Renal cortex interstitium (tissue), 11 donors: ENCODE measurements at regions not wholly inside any gene's neighbourhood (a gene's known extent, or its start where the extent isn't known, plus 50 kb on each side); places are given as distances from the start of the nearest gene placed in this dataset.
"Not testable (repeated sequence)": the region's sequence is repeated elsewhere in the genome, so short reads cannot be mapped to it uniquely, and the experiment has no call there.

ENCODE experiments used
- DNase-seq, 11 donors: peaks; one replicate each; pipeline ENCODE4 v3.0.0-alpha.2; 2013; ENCODE audit warnings: low read depth in 9 of 11, low spot score in 4 of 11; ENCODE audit errors: extremely low read depth in 1 of 11

DNA sequence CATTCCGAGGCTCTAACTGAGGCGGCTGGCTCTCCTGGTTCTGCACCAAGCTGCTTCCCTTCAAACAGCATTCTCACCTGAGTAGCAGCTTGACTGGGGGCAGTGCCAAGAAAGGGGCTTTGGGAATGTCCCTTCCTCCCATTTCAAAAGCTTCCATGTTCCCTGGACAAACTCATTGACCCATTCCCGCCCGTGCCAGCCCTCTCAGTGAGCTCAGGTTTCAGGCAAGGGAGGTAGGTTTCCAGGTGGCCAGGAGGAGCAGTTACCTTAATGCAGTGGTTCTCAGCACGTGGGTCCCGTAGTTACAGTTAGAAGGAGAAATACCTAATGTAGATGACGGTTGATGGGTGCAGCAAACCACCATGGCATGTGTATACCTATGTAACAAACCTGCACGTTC is 135.2 kb downstream of the ELOVL4 start:
- DNase-seq = no peak

DNA sequence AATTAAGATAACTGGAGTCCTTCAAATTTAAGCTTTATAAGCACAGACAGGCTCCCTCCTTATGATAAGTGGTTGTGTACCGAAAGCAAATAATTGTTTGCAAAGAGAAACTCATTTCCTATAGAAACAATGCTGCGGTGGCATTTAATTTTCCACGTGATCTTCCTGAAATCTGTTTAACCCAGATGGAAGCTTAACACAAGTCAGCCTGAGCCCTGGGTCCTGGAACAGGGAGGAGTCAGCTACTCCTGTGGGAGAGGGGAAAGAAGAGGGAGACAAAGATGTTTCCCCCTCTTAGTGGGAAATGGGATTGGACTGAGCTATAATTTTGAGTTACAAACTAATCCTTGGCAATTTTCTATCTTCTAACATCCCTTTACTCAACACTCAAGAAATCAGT is 136.5 kb downstream of the ELOVL4 start:
- no peak for DNase-seq

DNA sequence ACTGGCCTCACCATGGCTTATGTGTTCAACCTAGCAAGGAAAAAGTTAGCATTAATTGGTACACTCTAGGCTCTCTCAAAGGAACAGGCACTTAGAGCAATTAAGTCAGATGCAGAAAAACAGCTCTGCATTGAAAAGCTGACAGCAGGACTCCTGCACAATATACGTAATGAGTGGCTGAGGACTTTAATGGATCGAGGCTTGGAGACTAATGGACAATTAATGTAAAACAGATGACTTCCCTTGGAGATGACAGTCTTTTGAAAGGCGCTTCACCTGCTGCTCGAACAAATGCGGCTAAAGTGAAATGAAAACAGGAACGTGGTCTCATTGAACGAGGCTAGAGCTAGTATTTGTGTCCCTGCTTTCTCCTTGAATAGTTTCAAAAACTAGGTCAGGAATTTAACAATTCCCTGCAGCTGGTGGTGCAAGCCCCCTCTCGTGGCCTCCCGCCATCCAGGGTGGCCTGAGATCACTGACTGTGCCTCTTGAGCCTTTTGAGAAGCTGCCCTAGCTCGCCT is 137.1 kb downstream of the ELOVL4 start:
- no peak for DNase-seq

DNA sequence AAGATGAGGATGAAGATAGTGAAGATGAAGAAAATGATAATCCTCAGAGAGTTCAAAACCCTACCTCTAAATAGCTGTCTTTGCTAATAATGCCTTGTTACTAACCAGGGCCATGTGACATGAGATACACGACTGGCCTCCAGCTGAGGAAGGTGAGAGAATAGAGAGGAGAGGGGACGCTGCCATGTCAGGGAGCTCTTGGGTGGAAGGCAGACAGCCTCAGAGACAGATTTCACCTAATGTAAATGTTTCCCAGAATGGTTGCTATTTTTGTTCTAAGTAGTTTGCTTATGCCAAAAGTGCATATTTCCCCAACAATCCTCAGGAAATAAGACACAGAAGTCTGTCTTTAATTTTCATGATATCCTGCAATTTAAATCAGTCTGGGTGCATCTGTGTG is 138.4 kb downstream of the ELOVL4 start:
- no peak for DNase-seq

DNA sequence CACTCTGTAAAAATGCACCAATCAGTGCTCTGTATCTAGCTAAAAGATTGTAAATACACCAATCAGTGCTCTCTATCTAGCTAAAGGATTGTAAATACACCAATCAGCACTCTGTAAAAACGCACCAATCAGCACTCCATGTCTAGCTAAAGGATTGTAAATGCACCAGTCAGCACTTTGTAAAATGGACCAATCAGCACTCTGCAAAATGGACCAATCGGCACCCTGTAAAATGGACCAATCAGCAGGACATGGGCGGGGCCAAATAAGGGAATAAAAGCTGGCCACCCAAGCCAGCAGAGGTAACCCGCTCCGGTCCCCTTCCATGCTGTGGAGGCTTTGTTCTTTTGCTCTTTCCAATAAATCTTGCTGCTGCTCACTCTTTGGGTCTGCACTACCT is 140.7 kb downstream of the ELOVL4 start:
- DNase-seq = not testable (repeated sequence)

DNA sequence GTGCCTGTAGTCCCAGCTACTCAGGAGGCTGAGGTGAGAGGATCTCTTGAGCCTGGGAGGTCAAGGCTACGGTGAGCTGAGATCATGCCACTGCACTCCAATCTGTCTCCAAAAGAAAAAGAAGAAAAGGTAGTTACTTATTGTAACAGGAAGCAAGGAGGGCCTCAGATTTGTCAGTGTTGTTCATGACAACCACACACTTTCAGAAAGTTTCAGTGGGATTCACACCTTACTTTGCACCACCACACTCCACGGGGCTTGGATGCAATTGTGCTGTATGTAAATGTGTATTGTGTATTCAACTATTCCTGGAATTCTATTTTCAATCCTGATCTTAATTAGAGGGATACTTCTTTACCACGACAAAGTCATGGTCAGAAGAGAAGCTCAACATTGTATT is 142.6 kb downstream of the ELOVL4 start:
- no peak for DNase-seq

DNA sequence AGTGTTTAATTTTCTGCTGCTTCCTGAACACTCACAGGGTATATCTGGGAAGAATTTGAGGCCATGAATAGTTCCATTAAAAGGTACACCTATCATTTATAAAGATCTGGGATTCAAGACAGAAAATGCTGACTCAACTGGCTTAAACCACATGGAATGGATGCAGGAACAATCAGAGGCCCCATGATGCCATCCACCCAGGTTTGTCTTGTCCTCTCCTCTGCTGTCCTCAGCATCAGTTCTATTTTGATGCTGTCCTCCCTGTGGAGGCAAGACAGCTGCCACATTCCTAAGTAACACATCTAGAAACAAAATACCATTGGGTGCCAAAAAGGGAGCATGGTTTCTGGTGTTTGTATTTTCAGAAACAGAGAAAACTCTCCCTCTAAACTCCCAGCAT is 143.4 kb downstream of the ELOVL4 start:
- DNase-seq = no peak

DNA sequence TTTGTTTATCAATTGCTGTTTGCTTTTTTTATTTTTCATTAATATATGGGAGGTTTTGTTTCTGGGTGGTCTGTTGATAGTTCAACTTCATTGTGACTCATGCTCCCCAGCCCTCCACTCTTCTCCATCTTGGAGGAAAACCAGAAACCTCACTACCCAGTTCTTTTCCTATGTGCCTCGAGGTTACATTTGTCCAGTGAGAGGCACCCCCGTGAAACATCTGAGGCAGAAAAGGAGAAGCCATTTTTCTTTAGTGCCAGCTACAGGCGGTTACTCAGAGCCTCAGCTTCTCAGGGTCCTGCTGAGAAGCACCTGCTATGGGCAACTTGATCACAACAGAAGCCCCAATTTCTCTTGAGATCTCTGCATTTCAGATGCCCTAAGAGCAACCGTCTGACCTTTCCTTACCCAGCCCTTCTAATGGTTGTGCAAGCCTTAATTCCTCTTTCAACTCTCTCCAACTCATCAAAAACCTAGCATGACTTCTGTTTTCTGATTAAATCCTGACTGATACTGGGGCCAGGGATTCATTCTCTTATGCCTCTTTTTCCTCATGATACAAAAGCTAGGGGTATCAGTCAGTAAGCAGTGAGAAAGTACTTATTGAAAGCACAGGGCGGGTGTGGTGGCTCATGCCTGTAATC is 144.6 kb downstream of the ELOVL4 start:
- no peak for DNase-seq

DNA sequence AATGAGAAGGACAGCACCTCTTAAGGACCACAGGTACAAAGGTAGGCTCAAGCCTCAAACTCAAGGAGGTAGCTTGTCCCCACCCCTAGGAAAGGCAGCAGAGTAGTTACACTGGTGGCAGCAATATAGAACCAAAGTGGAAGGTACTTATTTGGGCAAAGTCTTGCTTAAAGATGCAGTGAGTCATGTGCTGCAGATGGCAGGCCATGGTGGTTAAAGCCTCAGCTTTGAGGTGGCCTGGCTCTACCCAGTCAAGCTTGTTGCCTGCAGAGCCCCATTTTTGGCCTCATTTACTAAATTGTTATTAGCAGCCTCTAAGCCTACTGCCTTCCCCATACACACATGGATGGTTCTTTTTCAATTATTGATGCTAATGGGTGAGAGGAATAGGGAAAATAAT is 146.0 kb downstream of the ELOVL4 start:
- DNase-seq = no peak

DNA sequence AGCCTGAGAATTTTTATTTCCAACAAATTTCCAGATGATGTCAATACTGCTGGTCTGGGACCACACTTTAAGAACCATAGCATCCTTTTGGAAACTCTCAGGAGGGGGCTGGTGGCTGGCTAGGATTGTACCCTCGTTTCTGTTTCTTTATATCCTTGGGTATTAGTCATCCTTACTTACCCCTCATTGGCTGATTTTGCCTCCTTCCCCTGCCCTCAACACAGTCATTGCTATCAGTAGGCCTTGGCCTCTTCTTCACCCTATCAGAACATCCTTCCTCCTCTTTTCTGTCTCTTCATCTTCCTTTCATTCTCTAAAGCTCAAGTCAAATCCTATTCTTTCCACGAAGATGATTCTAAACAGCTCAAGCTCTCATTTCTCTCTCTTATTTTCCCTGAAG is 148.5 kb downstream of the ELOVL4 start:
- no peak for DNase-seq

DNA sequence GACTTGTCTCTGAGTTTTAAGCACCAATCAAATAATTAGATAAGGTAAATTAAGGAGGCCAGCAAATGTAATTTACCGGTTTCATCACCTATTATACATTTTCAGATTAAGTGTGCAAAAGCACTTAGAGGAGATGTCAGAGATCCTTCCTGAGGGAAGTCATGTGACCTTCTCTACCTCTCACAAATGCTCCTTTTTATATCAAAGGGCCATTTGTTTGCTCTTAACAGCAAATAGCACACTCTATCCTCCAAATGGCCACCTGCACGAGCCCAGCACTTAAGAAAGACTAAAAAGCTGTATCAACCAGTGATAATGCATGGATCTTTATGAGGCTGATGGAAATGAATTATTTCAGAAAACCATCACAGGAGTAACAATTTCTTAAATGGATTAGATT is 149.4 kb downstream of the ELOVL4 start:
- DNase-seq = no peak

DNA sequence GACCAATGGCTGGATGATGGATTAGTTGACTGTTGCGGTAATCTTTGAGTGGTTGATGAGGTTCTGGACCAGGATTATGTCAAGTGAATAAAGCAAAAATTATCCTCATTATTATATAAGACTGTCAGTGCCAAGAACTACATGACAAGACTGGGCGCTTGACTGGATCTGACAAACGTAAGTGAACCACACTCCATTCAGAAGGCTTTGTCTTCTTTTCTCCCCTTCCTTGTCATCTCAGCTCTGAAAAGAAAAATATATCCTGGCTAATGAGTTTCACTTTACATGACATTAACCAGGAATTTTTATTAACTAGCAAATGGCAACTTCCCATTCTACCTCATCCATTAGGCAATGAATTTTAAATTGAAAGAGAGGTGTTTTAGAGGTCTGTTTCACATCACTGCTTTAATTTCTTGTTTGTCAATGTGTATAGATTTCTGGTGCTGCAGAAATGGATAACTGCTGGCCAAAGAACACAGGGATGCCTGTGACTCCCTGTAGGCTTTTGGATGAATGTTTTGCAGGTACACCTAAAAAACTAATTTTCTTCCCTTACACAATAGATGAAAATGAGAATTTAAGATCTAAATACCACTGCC is 150.1 kb downstream of the ELOVL4 start:
- DNase-seq = no peak

DNA sequence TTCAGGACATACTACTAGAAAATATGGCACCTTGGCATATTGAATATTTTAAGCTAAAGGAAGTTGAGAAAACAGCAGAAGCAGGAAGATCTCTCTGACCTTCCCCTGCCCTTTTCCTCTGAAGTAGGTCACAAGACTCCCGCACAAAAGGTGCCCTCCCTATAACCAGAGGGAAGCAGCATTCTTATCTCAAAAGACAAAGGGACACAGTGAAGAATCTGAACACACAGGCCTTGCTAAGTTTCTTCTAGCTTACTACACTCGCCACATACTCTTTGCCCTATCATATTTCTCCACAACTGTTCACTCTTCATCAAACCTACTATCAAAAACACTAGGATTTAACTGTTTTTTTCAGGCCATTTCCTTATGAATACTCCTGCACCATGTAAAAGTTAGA is 151.2 kb downstream of the ELOVL4 start:
- DNase-seq = no peak

DNA sequence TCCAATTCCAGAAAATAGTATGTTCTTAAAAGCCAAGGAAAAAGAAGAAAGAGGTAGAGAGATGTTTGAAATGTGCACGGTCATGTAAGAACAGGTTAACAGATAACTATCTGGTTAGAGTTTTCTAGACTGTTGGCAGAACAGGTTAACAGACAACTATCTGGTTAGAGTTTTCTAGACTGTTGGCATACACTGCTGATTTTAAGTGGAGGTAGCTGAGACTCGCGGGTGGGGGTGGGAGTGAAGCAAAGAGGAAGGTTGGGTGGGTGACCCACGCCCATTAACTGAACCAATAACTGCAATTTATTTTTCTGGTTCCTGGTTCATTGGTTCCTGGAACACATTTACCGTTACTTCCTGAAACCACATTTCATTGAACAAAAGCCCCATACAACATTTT is 157.5 kb downstream of the ELOVL4 start:
- DNase-seq = no peak

DNA sequence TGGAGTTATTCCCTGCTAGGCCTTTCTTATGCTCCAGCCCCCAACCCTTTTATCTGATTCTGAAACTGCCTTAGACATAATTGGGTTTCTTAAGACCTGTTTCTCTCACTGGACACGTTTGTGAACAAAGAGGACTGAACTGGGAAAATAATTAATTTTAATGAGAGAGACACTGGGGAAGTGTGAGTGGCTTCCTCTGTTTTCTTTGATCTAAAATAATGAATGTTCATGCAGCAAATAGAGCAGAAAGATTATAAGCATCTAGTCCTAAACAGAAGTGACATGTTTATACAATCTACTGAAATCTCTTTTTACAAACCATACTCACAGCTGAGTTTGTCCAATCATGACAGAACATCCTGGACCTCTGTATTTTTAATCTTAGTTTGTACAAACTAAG is 157.6 kb downstream of the SH3BGRL2 start:
- no peak for DNase-seq

DNA sequence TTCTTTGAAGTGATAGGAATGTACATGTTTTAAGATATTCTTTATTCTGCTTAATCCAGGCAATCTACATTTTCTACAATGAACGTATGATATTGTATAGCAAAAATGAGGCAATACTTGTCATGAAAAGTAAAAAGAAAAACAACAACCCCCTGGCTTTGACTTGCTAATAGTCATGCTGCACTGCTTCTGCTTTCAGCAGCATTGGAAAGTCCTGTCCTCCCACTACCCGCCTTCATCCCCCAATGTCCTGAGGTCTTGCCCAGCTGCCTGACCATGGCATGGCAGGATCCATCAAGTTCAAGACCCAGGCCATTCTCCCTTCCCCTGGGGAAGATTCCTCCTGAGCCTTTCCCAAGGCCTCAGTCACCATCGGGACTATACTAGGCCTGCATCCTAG is 156.5 kb downstream of the SH3BGRL2 start:
- DNase-seq = no peak

DNA sequence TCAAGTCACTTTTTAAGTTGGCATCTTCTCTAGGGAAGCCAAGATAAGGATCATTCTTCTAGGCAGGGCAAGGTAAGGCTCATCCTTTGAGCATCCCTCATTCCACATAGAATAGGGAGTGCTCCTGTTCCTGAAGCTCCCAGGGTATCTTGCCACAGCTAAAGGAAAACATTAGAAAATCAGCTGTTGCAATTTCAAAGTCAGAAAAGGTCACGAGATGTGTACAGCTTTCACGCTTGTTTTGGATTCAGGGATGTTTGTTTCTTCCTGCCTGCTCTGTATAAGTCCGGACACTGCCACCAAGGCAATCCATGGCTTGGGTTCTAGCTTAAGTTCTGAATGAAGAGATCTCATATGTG is 153.2 kb downstream of the SH3BGRL2 start:
- DNase-seq = no peak

DNA sequence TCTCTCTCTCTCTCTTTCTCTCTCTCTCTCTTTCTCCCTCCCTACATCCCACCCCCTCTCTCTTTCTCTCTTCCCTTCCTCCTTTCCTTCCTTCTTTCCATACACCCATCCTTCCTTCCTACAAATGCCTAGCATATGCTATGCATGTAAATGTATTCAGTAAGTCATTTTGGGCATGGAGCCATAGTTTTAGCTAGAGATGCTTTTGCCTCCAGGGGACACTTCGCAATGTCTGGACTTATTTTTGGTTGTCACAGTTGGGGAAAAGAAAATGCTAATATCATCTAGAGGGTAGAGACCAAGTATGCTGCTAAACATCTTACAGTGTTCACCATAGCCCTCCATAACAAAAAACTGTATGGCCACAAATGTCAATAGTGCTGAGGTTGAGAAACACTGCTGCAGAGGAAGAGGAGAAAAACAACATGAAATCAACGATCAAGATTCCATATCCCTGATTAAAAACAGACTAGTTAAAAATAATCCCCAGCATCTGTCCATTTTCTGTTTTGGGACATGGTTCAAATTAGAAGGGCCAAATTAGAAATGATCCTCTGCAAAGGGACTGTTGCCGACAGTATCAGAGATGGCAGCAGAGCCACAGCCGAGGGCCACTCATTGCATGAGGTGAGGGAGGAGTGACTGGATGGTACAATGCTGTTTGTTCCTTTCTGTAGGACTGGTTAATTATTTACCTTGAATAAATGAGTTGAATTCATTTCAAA is 152.7 kb downstream of the SH3BGRL2 start:
- DNase-seq = no peak

DNA sequence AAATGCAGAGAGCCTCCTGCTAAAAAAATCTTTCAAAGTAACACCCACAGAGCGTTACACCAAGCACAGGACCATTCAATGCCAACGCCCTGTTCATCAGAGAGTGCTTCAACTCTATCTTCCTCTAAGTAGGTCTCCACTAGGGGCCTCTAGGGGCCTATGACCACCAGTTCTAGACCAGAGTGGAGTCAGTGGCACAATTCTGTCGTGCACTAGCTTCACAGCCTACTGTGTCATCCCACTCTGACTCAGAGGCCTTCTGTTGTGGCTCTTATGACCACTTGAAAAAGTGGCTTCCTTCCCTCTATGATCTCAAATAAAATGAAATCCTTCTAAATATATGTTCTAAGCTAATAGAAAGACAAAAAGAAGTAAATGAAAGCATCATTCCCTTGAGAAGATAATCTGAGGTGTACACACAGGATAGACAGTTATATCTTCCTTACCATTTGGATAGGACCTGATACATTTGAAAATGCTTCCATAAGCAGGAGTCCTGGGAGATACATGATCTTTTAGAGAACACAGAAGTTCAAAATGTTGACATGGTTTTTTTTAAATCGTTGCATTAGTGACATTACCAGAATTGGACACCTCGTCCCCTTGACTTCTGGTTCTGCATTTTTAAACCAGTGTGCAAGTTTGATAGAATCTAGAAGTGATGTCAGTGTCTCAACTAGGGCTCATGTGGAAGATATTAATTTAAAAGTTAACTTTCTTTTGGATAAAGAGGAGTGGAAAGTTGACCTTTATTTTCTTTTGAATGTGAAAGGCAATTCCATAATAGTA is 151.9 kb downstream of the SH3BGRL2 start:
- DNase-seq = no peak

DNA sequence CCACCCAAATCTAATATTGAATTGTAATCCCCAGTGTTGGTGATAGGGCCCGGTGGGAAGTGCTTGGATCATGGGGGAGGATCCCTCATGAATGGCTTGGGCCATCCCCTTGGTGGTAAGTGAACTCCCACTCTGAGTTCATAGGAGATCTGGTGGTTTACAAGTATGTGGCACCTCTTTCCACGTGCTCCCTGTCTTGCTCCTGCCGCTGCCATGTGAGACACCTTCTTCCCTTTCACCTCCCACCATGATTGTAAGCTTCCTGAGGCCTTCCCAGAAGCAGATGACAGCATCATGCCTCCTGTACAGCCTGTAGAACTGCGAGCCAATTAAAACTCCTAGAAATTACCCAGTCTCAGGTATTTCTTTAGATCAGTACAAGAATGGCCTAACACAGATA is 150.8 kb downstream of the SH3BGRL2 start:
- DNase-seq = no peak
